NB4 (cell line): ENCODE measurements at regions not wholly inside any gene's neighbourhood (a gene's known extent, or its start where the extent isn't known, plus 50 kb on each side); places are given as distances from the start of the nearest gene placed in this dataset.

Source experiments
- POLR2A ChIP-seq: IDR thresholded peaks from 2 replicates; pipeline ENCODE4 v1.6.1; 2011; ENCODE audit warnings: mild to moderate bottlenecking; ENCODE audit not compliant: insufficient read length; ENCODE audit errors: extremely low read depth
- TF ChIP-seq, protein P1 (sequence below): IDR thresholded peaks from one replicate; pipeline ENCODE4 v1.5.1; 2012; ENCODE audit warnings: low read depth, low read length

DNA sequence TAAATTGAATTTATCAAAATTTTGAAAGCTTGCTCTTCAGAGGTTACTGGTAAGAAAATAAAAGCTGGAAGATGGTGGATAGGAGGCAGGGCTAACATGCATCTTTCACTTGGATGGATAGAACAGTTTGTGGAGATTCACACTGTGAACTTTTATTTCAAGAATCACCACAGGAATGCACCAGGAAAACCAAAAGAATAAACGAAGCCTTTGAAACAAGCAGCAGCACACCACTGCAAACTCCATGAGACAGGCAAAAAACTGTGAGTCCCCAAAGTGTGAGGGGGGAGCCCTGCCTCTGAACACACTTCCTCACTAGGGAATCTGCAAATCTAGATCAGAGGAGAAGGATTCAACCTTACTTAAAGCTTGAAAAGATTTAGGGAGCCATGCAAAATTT lies 122.2 kb downstream of the RTP4 start:
- TF ChIP-seq, protein P1, sequence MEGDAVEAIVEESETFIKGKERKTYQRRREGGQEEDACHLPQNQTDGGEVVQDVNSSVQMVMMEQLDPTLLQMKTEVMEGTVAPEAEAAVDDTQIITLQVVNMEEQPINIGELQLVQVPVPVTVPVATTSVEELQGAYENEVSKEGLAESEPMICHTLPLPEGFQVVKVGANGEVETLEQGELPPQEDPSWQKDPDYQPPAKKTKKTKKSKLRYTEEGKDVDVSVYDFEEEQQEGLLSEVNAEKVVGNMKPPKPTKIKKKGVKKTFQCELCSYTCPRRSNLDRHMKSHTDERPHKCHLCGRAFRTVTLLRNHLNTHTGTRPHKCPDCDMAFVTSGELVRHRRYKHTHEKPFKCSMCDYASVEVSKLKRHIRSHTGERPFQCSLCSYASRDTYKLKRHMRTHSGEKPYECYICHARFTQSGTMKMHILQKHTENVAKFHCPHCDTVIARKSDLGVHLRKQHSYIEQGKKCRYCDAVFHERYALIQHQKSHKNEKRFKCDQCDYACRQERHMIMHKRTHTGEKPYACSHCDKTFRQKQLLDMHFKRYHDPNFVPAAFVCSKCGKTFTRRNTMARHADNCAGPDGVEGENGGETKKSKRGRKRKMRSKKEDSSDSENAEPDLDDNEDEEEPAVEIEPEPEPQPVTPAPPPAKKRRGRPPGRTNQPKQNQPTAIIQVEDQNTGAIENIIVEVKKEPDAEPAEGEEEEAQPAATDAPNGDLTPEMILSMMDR, result no peak
- TF ChIP-seq POLR2A, result no peak
